GM23338 (cell line): ENCODE measurements at regions not wholly inside any gene's neighbourhood (a gene's known extent, or its start where the extent isn't known, plus 50 kb on each side); places are given as distances from the start of the nearest gene placed in this dataset.

Source experiments
- ATAC-seq: fragments of 200-7000 bp; cut with Tn5 transposase; 3 replicates; pipeline ENCODE4 v1.9.1; 2020
- DNase-seq: peaks from one replicate; pipeline ENCODE4 v3.0.0-alpha.2; 2015; ENCODE audit warnings: low spot score
- H2AFZ ChIP-seq: fragments of 200-600 bp; sonication (generic); 2 replicates; pipeline ENCODE4 v1.8.0; 2016; ENCODE audit warnings: antibody characterized with exemption, mild to moderate bottlenecking, moderate library complexity
- H3F3A ChIP-seq: fragments of 200-600 bp; sonication (generic); replicated peaks from 2 replicates; pipeline ENCODE4 v1.8.0; 2017; ENCODE audit warnings: antibody characterized with exemption, mixed run types, low read depth
- H3K27ac ChIP-seq: fragments of 200-600 bp; sonication (generic); 2 replicates; pipeline ENCODE4 v1.6.1; 2016; ENCODE audit warnings: low read depth
- H3K27me3 ChIP-seq: fragments of 200-600 bp; sonication (generic); 2 replicates; pipeline ENCODE4 v1.8.0; 2016; ENCODE audit warnings: mild to moderate bottlenecking, mixed run types, moderate library complexity; ENCODE audit not compliant: insufficient read depth
- H3K36me3 ChIP-seq: fragments of 200-600 bp; sonication (generic); 2 replicates; pipeline ENCODE4 v1.8.0; 2016; ENCODE audit warnings: mild to moderate bottlenecking; ENCODE audit not compliant: insufficient read depth
- H3K4me1 ChIP-seq: fragments of 200-600 bp; sonication (generic); 2 replicates; pipeline ENCODE4 v1.8.0; 2016; ENCODE audit warnings: mild to moderate bottlenecking, moderate library complexity; ENCODE audit not compliant: insufficient read depth
- H3K4me2 ChIP-seq: fragments of 200-600 bp; sonication (generic); 2 replicates; pipeline ENCODE4 v1.7.1; 2017; ENCODE audit warnings: mixed run types
- H3K4me3 ChIP-seq: fragments of 200-600 bp; sonication (generic); 2 replicates; pipeline ENCODE4 v1.6.1; 2016; ENCODE audit warnings: mixed run types
- H3K79me2 ChIP-seq: fragments of 200-600 bp; sonication (generic); replicated peaks from 2 replicates; pipeline ENCODE4 v1.8.0; 2017; ENCODE audit warnings: mild to moderate bottlenecking; ENCODE audit not compliant: insufficient read depth
- H3K9me2 ChIP-seq: fragments of 200-600 bp; sonication (generic); 2 replicates; pipeline ENCODE4 v1.8.0; 2017; ENCODE audit not compliant: insufficient read depth
- H4K20me1 ChIP-seq: fragments of 200-600 bp; sonication (generic); replicated peaks from 2 replicates; pipeline ENCODE4 v1.8.0; 2017; ENCODE audit warnings: mild to moderate bottlenecking; ENCODE audit not compliant: insufficient read depth
- H3K27ac Mint-ChIP-seq: 2 replicates; pipeline ENCODE4 v1.8.0; 2020; ENCODE audit warnings: inconsistent platforms, mild to moderate bottlenecking, moderate library complexity, mixed read lengths
- H3K27me3 Mint-ChIP-seq: 3 replicates; pipeline ENCODE4 v1.8.0; 2022; ENCODE audit warnings: low read depth, mild to moderate bottlenecking, moderate library complexity, mixed read lengths, inconsistent platforms; ENCODE audit not compliant: insufficient read depth, poor library complexity
- H3K36me3 Mint-ChIP-seq: 3 replicates; pipeline ENCODE4 v1.8.0; 2021; ENCODE audit warnings: low read depth, mild to moderate bottlenecking, inconsistent platforms, moderate library complexity, mixed read lengths
- H3K4me1 Mint-ChIP-seq: 3 replicates; pipeline ENCODE4 v1.8.0; 2020; ENCODE audit warnings: mild to moderate bottlenecking, inconsistent platforms, mixed read lengths
- H3K4me3 Mint-ChIP-seq: 3 replicates; pipeline ENCODE4 v1.8.0; 2021; ENCODE audit warnings: moderate library complexity, mild to moderate bottlenecking, inconsistent platforms, mixed read lengths
- H3K9me3 Mint-ChIP-seq: 3 replicates; pipeline ENCODE4 v1.8.0; 2020; ENCODE audit warnings: moderate library complexity, mild to moderate bottlenecking, inconsistent platforms, mixed read lengths
- CREB1 ChIP-seq: fragments of 250-450 bp; sonication (Bioruptor Pico); IDR thresholded peaks from 2 replicates; pipeline ENCODE4 v1.5.0; 2020; ENCODE audit warnings: low read depth, mild to moderate bottlenecking, moderate library complexity
- EZH2 ChIP-seq: fragments of 200-600 bp; sonication (generic); IDR thresholded peaks from one replicate; pipeline ENCODE4 v1.8.0; 2017; ENCODE audit warnings: antibody characterized with exemption, mild to moderate bottlenecking, low read depth; ENCODE audit not compliant: unreplicated experiment
- EZH2phosphoT487 ChIP-seq: fragments of 200-600 bp; sonication (generic); IDR thresholded peaks from one replicate; pipeline ENCODE4 v1.8.1; 2018; ENCODE audit warnings: antibody characterized with exemption; ENCODE audit not compliant: unreplicated experiment
- JUNB ChIP-seq: IDR thresholded peaks from one replicate; pipeline ENCODE4 v1.6.1; 2016; ENCODE audit warnings: antibody characterized with exemption; ENCODE audit not compliant: unreplicated experiment
- NANOG ChIP-seq: IDR thresholded peaks from 2 replicates; pipeline ENCODE4 v1.6.1; 2016; ENCODE audit warnings: antibody characterized with exemption, borderline replicate concordance
- POLR2AphosphoS5 ChIP-seq: IDR thresholded peaks from 2 replicates; pipeline ENCODE4 v1.6.1; 2016; ENCODE audit warnings: antibody characterized with exemption, low read depth
- STAT1 ChIP-seq: IDR thresholded peaks from one replicate; pipeline ENCODE4 v1.6.1; 2016; ENCODE audit warnings: antibody characterized with exemption; ENCODE audit not compliant: unreplicated experiment
- ZNF114 ChIP-seq: fragments of 250-450 bp; sonication (Bioruptor Pico); IDR thresholded peaks from 2 replicates; pipeline ENCODE4 v1.5.0; 2020; ENCODE audit warnings: mild to moderate bottlenecking, moderate library complexity
- ZNF331 ChIP-seq: fragments of 250-450 bp; sonication (Bioruptor Pico); IDR thresholded peaks from 2 replicates; pipeline ENCODE4 v1.5.0; 2020; ENCODE audit warnings: low read depth, mild to moderate bottlenecking, moderate library complexity
- TF ChIP-seq, protein P1 (sequence below): fragments of 250-450 bp; sonication (Bioruptor Pico); IDR thresholded peaks from 2 replicates; pipeline ENCODE4 v1.5.0; 2020; ENCODE audit warnings: mild to moderate bottlenecking, moderate library complexity
- TF ChIP-seq, protein P2 (sequence below), 2 experiments: fragments of 200-600 bp in 1 of 2; sonication (generic) in 1 of 2; conservative IDR thresholded peaks; 2 replicates each; pipeline versions ENCODE4 v1.5.1 to v1.6.1; 2016 to 2017; ENCODE audit warnings: antibody characterized with exemption in 2 of 2, low read depth in 2 of 2, mild to moderate bottlenecking in 2 of 2, moderate library complexity in 1 of 2
- TF ChIP-seq, protein P3 (sequence below): IDR thresholded peaks from 2 replicates; pipeline ENCODE4 v1.6.1; 2016; ENCODE audit warnings: antibody characterized with exemption
- TF ChIP-seq, protein P4 (sequence below): IDR thresholded peaks from one replicate; pipeline ENCODE4 v1.6.1; 2018; ENCODE audit warnings: antibody characterized with exemption; ENCODE audit not compliant: unreplicated experiment

DNA sequence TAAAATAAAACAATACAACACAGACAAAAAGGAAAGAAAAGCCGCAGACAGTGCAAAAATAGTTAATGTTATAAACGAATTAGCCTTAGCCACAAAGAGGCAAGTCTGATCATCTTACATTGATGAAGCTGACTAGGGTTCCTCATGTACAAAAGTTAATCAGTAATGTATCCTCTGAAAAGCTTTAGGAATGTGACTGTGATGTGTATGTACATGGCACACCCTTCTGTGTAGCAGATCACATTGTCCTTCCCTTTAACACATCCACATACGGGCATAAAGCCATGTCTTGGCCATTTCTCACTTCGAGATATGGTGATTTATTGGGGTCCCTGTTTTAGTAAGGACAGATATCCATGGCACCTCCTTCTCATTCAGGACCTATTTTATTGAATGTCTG is 1327.5 kb upstream of the CDH8 start:
- no peaks in the 10 kb centered on the region for H3K27me3 Mint-ChIP-seq
- Histone ChIP-seq H3K27me3 (no peaks in the 10 kb centered on the region), H3K4me1 (no peaks in the 10 kb centered on the region), H3K9me2 (no peaks in the 10 kb centered on the region), H3K27ac (no peak overlapping the region), H4K20me1 (no peaks in the 10 kb centered on the region), H3K36me3 (no peaks in the 10 kb centered on the region), H3K79me2 (no peaks in the 10 kb centered on the region), H3K4me3 (no peak overlapping the region), H3F3A (no peaks in the 10 kb centered on the region), H3K4me2 (no peak overlapping the region), H2AFZ (no peak overlapping the region)
- no peaks in the 10 kb centered on the region for H3K36me3 Mint-ChIP-seq
- DNase-seq (no peak), ATAC-seq (no peak)
- no peak overlapping the region for H3K4me3 Mint-ChIP-seq
- H3K4me1 Mint-ChIP-seq: peaks cover 2% of the 10 kb centered on the region; the same call in 2 of the 3 replicates
- no peak for TF ChIP-seq POLR2AphosphoS5
- TF ChIP-seq EZH2phosphoT487: no peak
- TF ChIP-seq, protein P1, sequence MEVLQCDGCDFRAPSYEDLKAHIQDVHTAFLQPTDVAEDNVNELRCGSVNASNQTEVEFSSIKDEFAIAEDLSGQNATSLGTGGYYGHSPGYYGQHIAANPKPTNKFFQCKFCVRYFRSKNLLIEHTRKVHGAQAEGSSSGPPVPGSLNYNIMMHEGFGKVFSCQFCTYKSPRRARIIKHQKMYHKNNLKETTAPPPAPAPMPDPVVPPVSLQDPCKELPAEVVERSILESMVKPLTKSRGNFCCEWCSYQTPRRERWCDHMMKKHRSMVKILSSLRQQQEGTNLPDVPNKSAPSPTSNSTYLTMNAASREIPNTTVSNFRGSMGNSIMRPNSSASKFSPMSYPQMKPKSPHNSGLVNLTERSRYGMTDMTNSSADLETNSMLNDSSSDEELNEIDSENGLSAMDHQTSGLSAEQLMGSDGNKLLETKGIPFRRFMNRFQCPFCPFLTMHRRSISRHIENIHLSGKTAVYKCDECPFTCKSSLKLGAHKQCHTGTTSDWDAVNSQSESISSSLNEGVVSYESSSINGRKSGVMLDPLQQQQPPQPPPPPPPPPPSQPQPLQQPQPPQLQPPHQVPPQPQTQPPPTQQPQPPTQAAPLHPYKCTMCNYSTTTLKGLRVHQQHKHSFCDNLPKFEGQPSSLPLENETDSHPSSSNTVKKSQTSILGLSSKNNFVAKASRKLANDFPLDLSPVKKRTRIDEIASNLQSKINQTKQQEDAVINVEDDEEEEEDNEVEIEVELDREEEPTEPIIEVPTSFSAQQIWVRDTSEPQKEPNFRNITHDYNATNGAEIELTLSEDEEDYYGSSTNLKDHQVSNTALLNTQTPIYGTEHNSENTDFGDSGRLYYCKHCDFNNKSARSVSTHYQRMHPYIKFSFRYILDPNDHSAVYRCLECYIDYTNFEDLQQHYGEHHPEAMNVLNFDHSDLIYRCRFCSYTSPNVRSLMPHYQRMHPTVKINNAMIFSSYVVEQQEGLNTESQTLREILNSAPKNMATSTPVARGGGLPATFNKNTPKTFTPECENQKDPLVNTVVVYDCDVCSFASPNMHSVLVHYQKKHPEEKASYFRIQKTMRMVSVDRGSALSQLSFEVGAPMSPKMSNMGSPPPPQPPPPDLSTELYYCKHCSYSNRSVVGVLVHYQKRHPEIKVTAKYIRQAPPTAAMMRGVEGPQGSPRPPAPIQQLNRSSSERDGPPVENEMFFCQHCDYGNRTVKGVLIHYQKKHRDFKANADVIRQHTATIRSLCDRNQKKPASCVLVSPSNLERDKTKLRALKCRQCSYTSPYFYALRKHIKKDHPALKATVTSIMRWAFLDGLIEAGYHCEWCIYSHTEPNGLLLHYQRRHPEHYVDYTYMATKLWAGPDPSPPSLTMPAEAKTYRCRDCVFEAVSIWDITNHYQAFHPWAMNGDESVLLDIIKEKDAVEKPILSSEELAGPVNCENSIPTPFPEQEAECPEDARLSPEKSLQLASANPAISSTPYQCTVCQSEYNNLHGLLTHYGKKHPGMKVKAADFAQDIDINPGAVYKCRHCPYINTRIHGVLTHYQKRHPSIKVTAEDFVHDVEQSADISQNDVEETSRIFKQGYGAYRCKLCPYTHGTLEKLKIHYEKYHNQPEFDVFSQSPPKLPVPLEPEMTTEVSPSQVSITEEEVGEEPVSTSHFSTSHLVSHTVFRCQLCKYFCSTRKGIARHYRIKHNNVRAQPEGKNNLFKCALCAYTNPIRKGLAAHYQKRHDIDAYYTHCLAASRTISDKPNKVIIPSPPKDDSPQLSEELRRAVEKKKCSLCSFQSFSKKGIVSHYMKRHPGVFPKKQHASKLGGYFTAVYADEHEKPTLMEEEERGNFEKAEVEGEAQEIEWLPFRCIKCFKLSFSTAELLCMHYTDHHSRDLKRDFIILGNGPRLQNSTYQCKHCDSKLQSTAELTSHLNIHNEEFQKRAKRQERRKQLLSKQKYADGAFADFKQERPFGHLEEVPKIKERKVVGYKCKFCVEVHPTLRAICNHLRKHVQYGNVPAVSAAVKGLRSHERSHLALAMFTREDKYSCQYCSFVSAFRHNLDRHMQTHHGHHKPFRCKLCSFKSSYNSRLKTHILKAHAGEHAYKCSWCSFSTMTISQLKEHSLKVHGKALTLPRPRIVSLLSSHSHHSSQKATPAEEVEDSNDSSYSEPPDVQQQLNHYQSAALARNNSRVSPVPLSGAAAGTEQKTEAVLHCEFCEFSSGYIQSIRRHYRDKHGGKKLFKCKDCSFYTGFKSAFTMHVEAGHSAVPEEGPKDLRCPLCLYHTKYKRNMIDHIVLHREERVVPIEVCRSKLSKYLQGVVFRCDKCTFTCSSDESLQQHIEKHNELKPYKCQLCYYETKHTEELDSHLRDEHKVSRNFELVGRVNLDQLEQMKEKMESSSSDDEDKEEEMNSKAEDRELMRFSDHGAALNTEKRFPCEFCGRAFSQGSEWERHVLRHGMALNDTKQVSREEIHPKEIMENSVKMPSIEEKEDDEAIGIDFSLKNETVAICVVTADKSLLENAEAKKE (CRISPR knock-in tag): no peak
- TF ChIP-seq ZNF114 (CRISPR knock-in tag): no peak
- no peak for TF ChIP-seq STAT1
- TF ChIP-seq EZH2: no peak
- TF ChIP-seq ZNF331 (CRISPR knock-in tag): no peak
- TF ChIP-seq, protein P2, sequence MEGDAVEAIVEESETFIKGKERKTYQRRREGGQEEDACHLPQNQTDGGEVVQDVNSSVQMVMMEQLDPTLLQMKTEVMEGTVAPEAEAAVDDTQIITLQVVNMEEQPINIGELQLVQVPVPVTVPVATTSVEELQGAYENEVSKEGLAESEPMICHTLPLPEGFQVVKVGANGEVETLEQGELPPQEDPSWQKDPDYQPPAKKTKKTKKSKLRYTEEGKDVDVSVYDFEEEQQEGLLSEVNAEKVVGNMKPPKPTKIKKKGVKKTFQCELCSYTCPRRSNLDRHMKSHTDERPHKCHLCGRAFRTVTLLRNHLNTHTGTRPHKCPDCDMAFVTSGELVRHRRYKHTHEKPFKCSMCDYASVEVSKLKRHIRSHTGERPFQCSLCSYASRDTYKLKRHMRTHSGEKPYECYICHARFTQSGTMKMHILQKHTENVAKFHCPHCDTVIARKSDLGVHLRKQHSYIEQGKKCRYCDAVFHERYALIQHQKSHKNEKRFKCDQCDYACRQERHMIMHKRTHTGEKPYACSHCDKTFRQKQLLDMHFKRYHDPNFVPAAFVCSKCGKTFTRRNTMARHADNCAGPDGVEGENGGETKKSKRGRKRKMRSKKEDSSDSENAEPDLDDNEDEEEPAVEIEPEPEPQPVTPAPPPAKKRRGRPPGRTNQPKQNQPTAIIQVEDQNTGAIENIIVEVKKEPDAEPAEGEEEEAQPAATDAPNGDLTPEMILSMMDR (conservative IDR thresholded peaks at IDR 0.05; ENCODE audit: low read depth in 2 of 2): no peak
- TF ChIP-seq, protein P3, sequence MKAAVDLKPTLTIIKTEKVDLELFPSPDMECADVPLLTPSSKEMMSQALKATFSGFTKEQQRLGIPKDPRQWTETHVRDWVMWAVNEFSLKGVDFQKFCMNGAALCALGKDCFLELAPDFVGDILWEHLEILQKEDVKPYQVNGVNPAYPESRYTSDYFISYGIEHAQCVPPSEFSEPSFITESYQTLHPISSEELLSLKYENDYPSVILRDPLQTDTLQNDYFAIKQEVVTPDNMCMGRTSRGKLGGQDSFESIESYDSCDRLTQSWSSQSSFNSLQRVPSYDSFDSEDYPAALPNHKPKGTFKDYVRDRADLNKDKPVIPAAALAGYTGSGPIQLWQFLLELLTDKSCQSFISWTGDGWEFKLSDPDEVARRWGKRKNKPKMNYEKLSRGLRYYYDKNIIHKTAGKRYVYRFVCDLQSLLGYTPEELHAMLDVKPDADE: no peak
- no peak for TF ChIP-seq JUNB
- TF ChIP-seq, protein P4, sequence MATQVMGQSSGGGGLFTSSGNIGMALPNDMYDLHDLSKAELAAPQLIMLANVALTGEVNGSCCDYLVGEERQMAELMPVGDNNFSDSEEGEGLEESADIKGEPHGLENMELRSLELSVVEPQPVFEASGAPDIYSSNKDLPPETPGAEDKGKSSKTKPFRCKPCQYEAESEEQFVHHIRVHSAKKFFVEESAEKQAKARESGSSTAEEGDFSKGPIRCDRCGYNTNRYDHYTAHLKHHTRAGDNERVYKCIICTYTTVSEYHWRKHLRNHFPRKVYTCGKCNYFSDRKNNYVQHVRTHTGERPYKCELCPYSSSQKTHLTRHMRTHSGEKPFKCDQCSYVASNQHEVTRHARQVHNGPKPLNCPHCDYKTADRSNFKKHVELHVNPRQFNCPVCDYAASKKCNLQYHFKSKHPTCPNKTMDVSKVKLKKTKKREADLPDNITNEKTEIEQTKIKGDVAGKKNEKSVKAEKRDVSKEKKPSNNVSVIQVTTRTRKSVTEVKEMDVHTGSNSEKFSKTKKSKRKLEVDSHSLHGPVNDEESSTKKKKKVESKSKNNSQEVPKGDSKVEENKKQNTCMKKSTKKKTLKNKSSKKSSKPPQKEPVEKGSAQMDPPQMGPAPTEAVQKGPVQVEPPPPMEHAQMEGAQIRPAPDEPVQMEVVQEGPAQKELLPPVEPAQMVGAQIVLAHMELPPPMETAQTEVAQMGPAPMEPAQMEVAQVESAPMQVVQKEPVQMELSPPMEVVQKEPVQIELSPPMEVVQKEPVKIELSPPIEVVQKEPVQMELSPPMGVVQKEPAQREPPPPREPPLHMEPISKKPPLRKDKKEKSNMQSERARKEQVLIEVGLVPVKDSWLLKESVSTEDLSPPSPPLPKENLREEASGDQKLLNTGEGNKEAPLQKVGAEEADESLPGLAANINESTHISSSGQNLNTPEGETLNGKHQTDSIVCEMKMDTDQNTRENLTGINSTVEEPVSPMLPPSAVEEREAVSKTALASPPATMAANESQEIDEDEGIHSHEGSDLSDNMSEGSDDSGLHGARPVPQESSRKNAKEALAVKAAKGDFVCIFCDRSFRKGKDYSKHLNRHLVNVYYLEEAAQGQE: no peak
- TF ChIP-seq NANOG: no peak
- no peak for TF ChIP-seq CREB1 (CRISPR knock-in tag)
- no peaks in the 10 kb centered on the region for H3K9me3 Mint-ChIP-seq
- H3K27ac Mint-ChIP-seq: no peak overlapping the region
